GM21528 (cell line): ENCODE measurements at regions not wholly inside any gene's neighbourhood (a gene's known extent, or its start where the extent isn't known, plus 50 kb on each side); places are given as distances from the start of the nearest gene placed in this dataset.
"Not testable (repeated sequence)": the region's sequence is repeated elsewhere in the genome, so short reads cannot be mapped to it uniquely, and the experiment has no call there.

Experiments
- ATAC-seq: cut with Tn5 transposase; IDR thresholded peaks from one replicate; pipeline ENCODE4 v1.9.1; 2021; ENCODE audit warnings: mild to moderate bottlenecking, moderate library complexity; ENCODE audit not compliant: unreplicated experiment, low FRiP score

DNA sequence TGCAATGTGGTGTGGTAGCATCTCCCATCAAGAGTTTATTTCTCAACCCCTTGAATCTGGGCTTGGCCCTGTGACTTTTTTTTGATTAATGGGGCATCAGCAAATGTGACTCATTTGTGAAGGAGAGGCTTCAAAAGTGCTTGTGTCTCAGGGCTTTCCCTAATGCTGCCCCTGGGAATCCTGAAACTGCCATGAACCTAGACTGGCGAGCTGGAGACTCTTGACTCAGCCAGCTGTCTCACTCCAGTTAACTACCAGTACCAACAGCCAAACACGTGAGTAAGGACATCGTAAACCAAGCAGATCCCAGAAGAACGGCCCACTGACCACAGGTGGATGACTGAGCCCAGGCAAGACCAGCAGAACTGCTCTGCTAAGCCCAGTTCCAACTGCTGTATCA lies 72.8 kb upstream of the ADTRP start:
- no peak for ATAC-seq

DNA sequence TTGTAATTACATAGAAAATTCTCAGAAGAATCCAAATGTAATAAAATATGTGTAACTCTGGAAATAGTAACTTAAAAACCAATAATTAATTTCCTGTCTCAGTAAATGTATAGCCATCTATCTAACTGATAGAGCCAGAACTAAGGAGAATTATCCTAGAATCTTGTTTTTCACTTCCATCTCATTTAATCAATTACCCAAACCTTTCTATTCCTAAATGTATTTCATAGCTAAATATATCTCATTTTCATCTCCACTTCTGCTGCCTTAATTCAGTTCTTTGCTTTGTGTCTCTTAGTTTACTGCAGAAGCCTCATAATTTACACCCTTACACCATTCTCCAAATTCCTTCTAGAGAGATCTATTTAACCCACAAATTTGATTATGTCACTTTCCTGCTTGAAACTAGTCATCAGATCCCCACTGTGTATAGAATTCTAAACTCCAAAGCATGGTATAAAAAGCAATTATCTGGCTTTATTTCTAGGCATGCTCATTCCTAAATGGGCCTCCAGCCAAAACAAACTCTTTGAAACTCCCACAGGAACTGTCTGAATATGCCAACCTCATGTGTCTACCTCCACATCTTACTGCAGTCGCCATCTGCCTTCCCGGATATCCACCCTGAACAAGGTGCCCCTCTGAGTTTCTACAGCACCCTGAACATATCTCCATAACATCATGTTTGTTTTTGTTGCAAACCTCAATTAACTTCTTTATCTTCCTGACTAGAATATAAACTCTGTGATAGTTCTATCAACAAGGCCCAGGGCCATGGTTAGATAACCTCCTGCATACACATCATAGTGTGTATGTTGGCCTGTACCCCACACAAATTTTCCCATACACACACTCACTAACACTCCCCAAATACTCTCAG lies 70.5 kb upstream of the ADTRP start:
- ATAC-seq: no peak

- ATAC-seq: no peak
Measured at GRCh38 chr6:11848346-11848651, 69.7 kb upstream of the ADTRP start.

- no peak for ATAC-seq
Measured at GRCh38 chr6:11847515-11848345, 69.1 kb upstream of the ADTRP start.

GRCh38 chr6:11847068-11847467 lies 68.5 kb upstream of the ADTRP start:
- ATAC-seq: not testable (repeated sequence)

- no peak for ATAC-seq
Measured at GRCh38 chr6:11845664-11846577, 67.3 kb upstream of the ADTRP start.

DNA sequence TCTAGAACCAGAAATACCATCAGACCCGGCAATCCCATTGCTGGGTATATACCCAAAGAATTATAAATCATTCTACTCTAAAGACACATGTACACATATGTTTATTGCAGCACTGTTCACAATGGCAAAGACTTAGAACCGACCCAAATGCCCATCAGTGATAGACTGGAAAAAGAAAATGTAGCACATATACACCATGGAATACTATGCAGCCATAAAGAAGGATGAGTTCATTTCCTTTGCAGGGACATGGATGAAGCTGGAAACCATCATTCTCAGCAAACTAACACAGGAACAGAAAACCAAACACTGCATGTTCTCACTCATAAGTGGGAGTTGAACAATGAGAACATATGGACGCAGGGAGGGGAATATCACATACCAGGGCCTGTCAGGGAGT lies 64.2 kb upstream of the ADTRP start:
- ATAC-seq: not testable (repeated sequence)

DNA sequence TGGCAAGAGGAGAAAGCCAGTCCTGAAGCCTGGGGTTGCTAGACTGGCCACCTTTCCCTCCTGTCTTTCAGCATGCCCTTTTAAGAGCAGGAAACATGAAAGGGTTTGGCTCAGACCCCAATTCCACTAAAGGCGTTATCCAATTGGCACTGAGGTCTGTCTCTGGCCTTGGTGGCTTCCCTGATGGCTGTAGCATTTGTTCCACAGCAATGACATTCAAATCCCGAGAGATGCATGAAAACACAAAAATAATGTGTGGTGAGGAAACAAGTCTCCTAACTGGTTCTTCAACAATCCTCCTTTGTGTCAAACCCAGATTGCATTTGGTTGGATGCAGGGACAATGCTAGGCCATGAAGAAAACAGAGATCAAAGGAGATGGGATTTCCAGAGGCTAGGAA lies 56.5 kb upstream of the ADTRP start:
- ATAC-seq: no peak

DNA sequence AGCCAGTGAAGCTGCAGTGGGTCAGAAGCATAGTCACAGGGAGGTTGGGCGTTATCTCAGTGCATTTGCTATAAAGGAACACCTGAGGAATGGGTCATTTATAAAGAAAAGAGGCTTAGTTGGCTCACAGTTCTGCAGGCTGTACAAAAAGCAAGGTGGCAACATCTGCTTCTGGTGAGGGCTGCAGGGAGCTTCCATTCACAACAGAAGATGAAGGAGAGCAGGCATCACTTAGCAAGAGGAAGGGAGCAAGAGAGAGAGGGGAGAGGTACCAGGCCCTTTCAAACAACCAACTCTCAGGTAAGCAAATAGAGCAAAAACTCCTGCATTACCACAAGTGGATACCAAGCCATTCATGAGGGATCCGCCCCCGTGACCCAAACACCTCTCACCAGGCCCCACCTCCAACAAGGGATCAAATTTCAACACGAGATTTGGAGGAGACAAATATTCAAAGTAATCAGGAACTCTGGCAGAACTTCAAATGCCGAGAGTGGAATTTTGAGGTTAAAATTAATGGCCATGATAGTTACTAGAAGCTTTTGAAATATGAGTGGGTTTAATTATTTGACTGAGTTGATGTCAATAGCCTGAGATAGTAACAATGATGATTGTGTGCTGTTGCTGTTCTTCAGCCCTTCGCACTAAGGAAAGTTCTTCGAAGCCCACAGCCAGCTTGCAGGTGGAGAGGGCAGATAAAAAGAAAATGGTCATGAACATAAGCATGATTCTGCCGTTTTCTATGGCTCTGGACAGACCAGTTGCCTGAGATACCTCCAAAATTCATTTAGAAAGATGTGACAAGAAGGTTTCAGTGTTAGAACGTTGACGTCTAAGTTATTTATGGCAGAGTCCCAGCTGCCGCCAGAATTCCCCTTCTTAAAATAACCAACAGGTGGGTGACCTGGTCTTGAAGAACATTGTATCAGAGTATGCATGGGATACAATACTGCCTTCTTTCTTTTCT lies 55.3 kb upstream of the ADTRP start:
- ATAC-seq: peak; percentile 67

DNA sequence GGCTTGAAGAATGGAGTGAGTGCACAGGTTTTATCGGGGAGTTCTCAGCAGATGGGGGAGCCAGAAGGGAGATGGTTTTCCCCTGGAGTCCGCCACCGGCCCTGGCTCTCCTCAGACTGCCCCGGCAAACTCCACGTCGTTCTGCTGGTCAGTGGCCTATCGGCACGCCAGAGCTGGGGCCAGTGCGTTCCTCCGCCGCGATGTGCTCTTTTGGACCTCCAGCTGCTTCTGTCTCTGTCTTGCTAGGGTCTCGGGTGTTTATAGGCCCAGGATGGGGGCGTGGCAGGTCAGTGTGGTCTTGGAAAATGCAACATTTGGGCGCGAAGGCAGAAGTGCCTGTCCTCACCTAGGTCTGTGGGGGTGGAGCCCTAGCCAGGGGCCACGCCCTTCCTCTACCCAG lies 53.0 kb upstream of the ADTRP start:
- no peak for ATAC-seq

GRCh38 chr6:11830520-11830919 lies 51.9 kb upstream of the ADTRP start:
- no peak for ATAC-seq

DNA sequence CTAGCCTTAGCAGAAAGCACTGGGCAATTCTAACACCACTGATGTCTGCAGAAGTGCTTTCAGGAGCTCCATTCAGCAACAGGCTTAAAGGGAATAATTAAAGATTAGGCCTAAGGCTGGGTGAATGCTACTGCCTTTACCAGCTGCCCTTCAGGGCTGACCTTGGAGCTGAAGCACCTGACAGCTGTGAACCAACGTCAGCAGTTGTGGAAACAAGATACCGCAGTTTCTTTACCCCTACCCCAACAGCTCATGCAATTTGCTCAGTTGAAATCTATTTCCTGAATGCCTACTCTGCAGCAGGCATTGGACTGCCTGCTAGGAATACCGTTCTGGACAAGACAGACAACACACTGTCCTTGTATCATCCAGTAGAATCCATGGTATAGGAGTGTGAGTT lies 51.5 kb upstream of the ADTRP start:
- no peak for ATAC-seq

DNA sequence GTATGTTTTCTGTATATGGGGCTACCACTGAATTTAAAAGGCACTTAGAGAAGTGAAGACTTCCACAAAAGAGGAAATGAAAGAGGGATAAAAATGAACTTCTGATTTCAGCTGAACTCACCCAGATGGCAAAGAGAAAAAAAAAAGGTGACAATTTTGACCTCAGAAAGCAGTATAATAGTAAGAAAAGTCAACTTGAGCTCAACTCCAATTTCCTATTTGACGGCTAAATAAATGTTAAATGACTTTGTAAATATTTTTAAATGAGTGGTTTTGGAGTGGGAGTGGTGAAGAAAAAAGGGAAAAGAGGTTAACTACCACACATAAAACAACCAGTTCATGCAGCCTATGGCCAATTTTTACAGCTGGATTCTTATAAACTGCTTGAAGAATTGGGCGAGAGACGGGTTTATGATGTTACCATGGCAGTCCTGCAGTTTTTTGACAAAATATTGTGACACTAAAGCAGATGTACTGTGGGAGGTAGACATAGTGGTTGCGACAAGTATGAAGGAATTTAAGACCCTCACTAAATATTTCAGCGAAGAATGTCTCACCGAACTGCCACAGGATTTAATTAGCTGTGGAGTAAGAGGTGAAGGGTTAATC lies 49.8 kb upstream of the ADTRP start:
- ATAC-seq: no peak
